IMR-90 (cell line): ENCODE measurements at regions not wholly inside any gene's neighbourhood (a gene's known extent, or its start where the extent isn't known, plus 50 kb on each side); places are given as distances from the start of the nearest gene placed in this dataset.

ENCODE experiments used
- ATAC-seq: fragments of 200-7000 bp; cut with Tn5 transposase; 2 replicates; pipeline ENCODE4 v1.9.1; 2020; ENCODE audit warnings: low read depth, mild to moderate bottlenecking, moderate library complexity
- BruUV-seq: library from RNA; stranded (reverse); fragments of 400-500 nt; replicated peaks from 2 replicates; lab custom pipeline; 2021; lab: Mats Ljungman, UMichigan
- CTCF ChIA-PET: fragments of 300-600 bp; formaldehyde crosslinking; extraction: SDS; loops from one replicate; lab custom pipeline; 2021; ENCODE audit warnings: antibody characterized with exemption; lab: Yijun Ruan, JAX
- POLR2A ChIA-PET: fragments of 300-600 bp; sonication (Branson Sonifier 250); formaldehyde crosslinking; loops from one replicate; lab custom pipeline; 2022; ENCODE audit warnings: antibody characterized with exemption; ENCODE audit not compliant: unreplicated experiment; lab: Charles Lee
- DNase-seq: peaks from one replicate; pipeline ENCODE4 v3.0.0; 2013
- H2AFZ ChIP-seq: replicated peaks from 2 replicates; pipeline ENCODE3; 2013; ENCODE audit warnings: low read length, mild to moderate bottlenecking; ENCODE audit not compliant: poor library complexity
- H2AK5ac ChIP-seq: 2 replicates; pipeline ENCODE4 v1.6.1; 2013; ENCODE audit warnings: low read depth, low read length, inconsistent platforms
- H2AK9ac ChIP-seq: replicated peaks from 2 replicates; pipeline ENCODE3; 2013; ENCODE audit warnings: mild to moderate bottlenecking, low read depth, low read length, moderate library complexity; ENCODE audit not compliant: poor library complexity
- H2BK120ac ChIP-seq: 2 replicates; pipeline ENCODE4 v1.6.1; 2013; ENCODE audit warnings: low read depth, low read length, inconsistent platforms
- H2BK15ac ChIP-seq: 3 replicates; pipeline ENCODE4 v1.6.1; 2013; ENCODE audit warnings: low read depth, low read length, inconsistent platforms
- H2BK20ac ChIP-seq: 2 replicates; pipeline ENCODE4 v1.6.1; 2013; ENCODE audit warnings: low read depth, mild to moderate bottlenecking, inconsistent platforms, low read length, moderate library complexity
- H2BK5ac ChIP-seq: 2 replicates; pipeline ENCODE4 v1.6.1; 2013; ENCODE audit warnings: mild to moderate bottlenecking, low read depth, low read length, inconsistent platforms; ENCODE audit not compliant: poor library complexity, severe bottlenecking
- H3K14ac ChIP-seq: replicated peaks from 2 replicates; pipeline ENCODE4 v1.6.1; 2013; ENCODE audit warnings: low read depth, low read length, inconsistent platforms
- H3K18ac ChIP-seq: 2 replicates; pipeline ENCODE4 v1.6.1; 2013; ENCODE audit warnings: low read depth, low read length, control low read depth
- H3K23ac ChIP-seq: 2 replicates; pipeline ENCODE4 v1.6.1; 2013; ENCODE audit warnings: low read depth, low read length, inconsistent platforms
- H3K27ac ChIP-seq: 2 replicates; pipeline ENCODE4 v1.5.1; 2013; ENCODE audit warnings: mild to moderate bottlenecking, control low read depth, low read length; ENCODE audit not compliant: insufficient read depth
- H3K27me3 ChIP-seq: 2 replicates; pipeline ENCODE4 v1.6.1; 2013; ENCODE audit warnings: low read length; ENCODE audit not compliant: control insufficient read depth, insufficient read depth
- H3K36me3 ChIP-seq: 2 replicates; pipeline ENCODE4 v1.6.1; 2013; ENCODE audit warnings: low read length, mixed read lengths; ENCODE audit not compliant: control insufficient read depth, insufficient read depth
- H3K4ac ChIP-seq: 2 replicates; pipeline ENCODE4 v1.6.1; 2013; ENCODE audit warnings: low read depth, low read length, inconsistent platforms
- H3K4me1 ChIP-seq: 2 replicates; pipeline ENCODE4 v1.6.1; 2013; ENCODE audit warnings: low read length, mixed read lengths; ENCODE audit not compliant: control insufficient read depth, insufficient read depth
- H3K4me2 ChIP-seq: 2 replicates; pipeline ENCODE4 v1.6.1; 2013; ENCODE audit warnings: low read depth, mild to moderate bottlenecking, control low read depth, low read length, moderate library complexity
- H3K4me3 ChIP-seq: 2 replicates; pipeline ENCODE4 v1.5.1; 2013; ENCODE audit warnings: low read depth, mild to moderate bottlenecking, control low read depth, low read length, moderate library complexity; ENCODE audit not compliant: insufficient read depth
- H3K56ac ChIP-seq: 2 replicates; pipeline ENCODE4 v1.6.1; 2013; ENCODE audit warnings: low read length, inconsistent platforms; ENCODE audit not compliant: insufficient read depth; ENCODE audit errors: extremely low read depth
- H3K79me1 ChIP-seq, 2 experiments: 2 replicates each; pipeline ENCODE4 v1.6.1; 2013; ENCODE audit warnings: low read length in 2 of 2, inconsistent platforms in 1 of 2, low read depth in 1 of 2
- H3K9ac ChIP-seq: 2 replicates; pipeline ENCODE4 v1.6.1; 2013; ENCODE audit warnings: low read depth, low read length, control low read depth
- H3K9me1 ChIP-seq: 2 replicates; pipeline ENCODE4 v1.6.1; 2013; ENCODE audit warnings: low read length, inconsistent platforms; ENCODE audit not compliant: insufficient read depth
- H3K9me3 ChIP-seq: 2 replicates; pipeline ENCODE4 v1.6.1; 2013; ENCODE audit warnings: low read length; ENCODE audit not compliant: control insufficient read depth, insufficient read depth
- H4K20me1 ChIP-seq: 2 replicates; pipeline ENCODE4 v1.6.1; 2013; ENCODE audit warnings: low read length, inconsistent platforms; ENCODE audit not compliant: insufficient read depth
- H4K5ac ChIP-seq: 2 replicates; pipeline ENCODE4 v1.6.1; 2013; ENCODE audit warnings: mild to moderate bottlenecking, low read depth, low read length, control low read depth
- H4K8ac ChIP-seq, 2 experiments: 2 replicates each; pipeline ENCODE4 v1.6.1; 2013; ENCODE audit warnings: low read depth in 2 of 2, low read length in 2 of 2, control low read depth in 1 of 2, inconsistent platforms in 1 of 2
- H4K91ac ChIP-seq: 2 replicates; pipeline ENCODE4 v1.6.1; 2013; ENCODE audit warnings: low read depth, low read length, inconsistent platforms; ENCODE audit not compliant: insufficient read depth
- BHLHE40 ChIP-seq: fragments of 150-350 bp; IDR thresholded peaks from 2 replicates; pipeline ENCODE4 v1.6.1; 2016; ENCODE audit warnings: mild to moderate bottlenecking, low read depth, low read length
- CEBPB ChIP-seq: IDR thresholded peaks from 2 replicates; pipeline ENCODE4 v1.6.1; 2012; ENCODE audit warnings: low read depth, low read length, improper control_type of control experiment
- CHD1 ChIP-seq: IDR thresholded peaks from 2 replicates; pipeline ENCODE4 v1.6.1; 2012; ENCODE audit warnings: low read depth, low read length, improper control_type of control experiment
- FOS ChIP-seq: fragments of 150-350 bp; IDR thresholded peaks from 2 replicates; pipeline ENCODE4 v1.6.1; 2016; ENCODE audit warnings: low read depth, low read length
- MAFK ChIP-seq: IDR thresholded peaks from 2 replicates; pipeline ENCODE4 v1.6.1; 2012; ENCODE audit warnings: low read depth, low read length, improper control_type of control experiment
- MAZ ChIP-seq: IDR thresholded peaks from 2 replicates; pipeline ENCODE4 v1.6.1; 2012; ENCODE audit warnings: low read depth, mild to moderate bottlenecking, low read length, improper control_type of control experiment, moderate library complexity, borderline replicate concordance
- MXI1 ChIP-seq: IDR thresholded peaks from 2 replicates; pipeline ENCODE4 v1.6.1; 2012; ENCODE audit warnings: low read depth, mild to moderate bottlenecking, low read length, moderate library complexity, borderline replicate concordance
- NFE2L2 ChIP-seq: fragments of 150-350 bp; IDR thresholded peaks from 2 replicates; pipeline ENCODE4 v1.6.1; 2016; ENCODE audit warnings: low read depth, mild to moderate bottlenecking, low read length
- POLR2A ChIP-seq: IDR thresholded peaks from 2 replicates; pipeline ENCODE4 v1.6.1; 2012; ENCODE audit warnings: mild to moderate bottlenecking, low read depth, low read length
- WGBS, 2 experiments: methylation state at CpG; one replicate each; pipeline versions ENCODE4 v1.1.5 to v1.1.7; 2013; ENCODE audit warnings: missing lambda C conversion rate in 2 of 2; ENCODE audit not compliant: insufficient read length in 1 of 2; ENCODE audit errors: extremely low coverage in 2 of 2; 5-methylcytosine and 5-hydroxymethylcytosine counted together
- dilution Hi-C: fragments of 300-500 bp; cut with HindIII; formaldehyde crosslinking; loops from one replicate; pipeline ENCODE4 v1.14.3; 2018; ENCODE audit warnings: low sequenced_read_pairs; ENCODE audit not compliant: unreplicated experiment
- in situ Hi-C: fragments of 300-500 bp; cut with MboI; formaldehyde crosslinking; loops from 3 replicates; pipeline ENCODE4 v1.14.3; 2019; ENCODE audit warnings: low sequenced_read_pairs, inconsistent platforms, mixed read lengths
- intact Hi-C: fragments of 100-400 bp; cut with micrococcal nuclease; formaldehyde crosslinking; loops from 2 replicates; pipeline ENCODE4 v1.10.0; 2022

DNA sequence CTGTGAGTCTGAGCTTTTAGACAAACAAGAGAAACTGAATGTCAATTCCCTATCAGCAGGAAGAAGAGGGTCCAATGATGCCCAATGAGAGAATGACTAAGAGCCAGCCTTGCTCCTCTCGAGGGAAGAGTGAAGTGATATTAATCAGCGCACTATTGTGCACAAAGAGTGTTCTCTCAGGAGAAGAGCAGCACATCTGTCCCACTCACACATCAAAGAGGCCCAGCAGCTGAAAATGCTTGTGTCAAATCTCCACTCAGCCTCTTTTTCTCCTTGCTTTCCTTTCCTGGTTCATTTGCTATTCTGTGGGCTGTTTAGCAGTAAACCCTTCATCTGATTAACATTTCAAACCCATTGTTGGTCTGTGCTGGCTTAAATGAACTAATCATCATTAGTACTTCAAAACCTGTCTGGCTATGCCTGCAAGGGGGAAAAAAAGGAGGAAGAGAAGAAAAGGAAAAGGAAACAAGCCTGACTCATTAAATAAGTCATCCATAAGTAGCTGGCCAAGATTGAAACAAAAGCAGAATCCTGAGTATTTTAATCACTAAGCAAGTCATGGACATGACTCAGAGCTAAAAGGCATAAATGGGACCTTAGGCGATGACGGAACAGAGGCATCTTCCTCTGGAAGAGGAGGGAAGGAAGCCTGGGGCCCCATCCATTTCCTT lies 912.7 kb downstream of the TUSC7 start:
- peak; percentile 95 for DNase-seq
- Histone ChIP-seq H4K5ac (peak overlapping the region; percentile 37; the same call in 1 of the 2 replicates), H3K79me1 (no peaks in the 10 kb centered on the region), H2BK5ac (peak overlapping the region; percentile 49), H2BK15ac (peak overlapping the region; percentile 6; the same call in 1 of the 3 replicates), H3K14ac (peak overlapping the region; percentile 51; the same call in 1 of the 2 replicates), H2AK9ac (no peak overlapping the region), H3K27ac (peak overlapping the region; percentile 58), H3K4me1 (peaks cover 4% of the 10 kb centered on the region), H3K9me1 (no peaks in the 10 kb centered on the region), H2AFZ (no peak overlapping the region), H2BK120ac (peak overlapping the region; percentile 63), H3K4me2 (peak overlapping the region; percentile 30; the same call in 1 of the 2 replicates), H4K91ac (peak overlapping the region; percentile 50), H3K9me3 (no peaks in the 10 kb centered on the region), H3K18ac (peak overlapping the region; percentile 68; the same call in 1 of the 2 replicates), H4K20me1 (no peaks in the 10 kb centered on the region), H3K23ac (peak overlapping the region; percentile 2; the same call in 1 of the 2 replicates), H3K4me3 (no peak overlapping the region), H3K27me3 (no peaks in the 10 kb centered on the region), H3K36me3 (no peaks in the 10 kb centered on the region), H3K9ac (no peak overlapping the region), H3K4ac (peak overlapping the region; percentile 40), H2AK5ac (peak overlapping the region; percentile 40), H2BK20ac (peak overlapping the region; percentile 47; the same call in 1 of the 2 replicates), H4K8ac (peak overlapping the region in 1 of 2 experiments; percentile 63; a peak in 2 of 4 replicates), H3K56ac (no peak overlapping the region)
- TF ChIP-seq CHD1 (no peak), BHLHE40 (no peak), NFE2L2 (no peak), MXI1 (no peak), MAFK (peak; percentile 42; the same call in 1 of the 2 replicates), FOS (peak; percentile 91), MAZ (no peak), CEBPB (peak; percentile 28; the same call in 1 of the 2 replicates), POLR2A (no peak)
- ATAC-seq = peak; percentile 93
- ChIA-PET CTCF (interaction anchor here (1.1 kb wide), 1 partner anchor 45 kb away, joined by 3 read pairs; no protein-coding TSS in a partner anchor), POLR2A (no interaction called here)
- no TSS peak for BruUV-seq
- in situ Hi-C loops (no loop called here), intact Hi-C loops (loop anchor here (1.0 to 5.0 kb wide), 2 partner anchors 84 to 375 kb away; no protein-coding TSS in a partner anchor), dilution Hi-C loops (no loop called here)
- no CpG with 5 or more reads among the region's 4 CpGs for WGBS, 2 experiments
